Mucosa of stomach (tissue), 1 donor: ENCODE measurements at regions not wholly inside any gene's neighbourhood (a gene's known extent, or its start where the extent isn't known, plus 50 kb on each side); places are given as distances from the start of the nearest gene placed in this dataset.
"Not testable (repeated sequence)": the region's sequence is repeated elsewhere in the genome, so short reads cannot be mapped to it uniquely, and the experiment has no call there.

ENCODE experiments used
- H3K27me3 ChIP-seq: one replicate; pipeline ENCODE4 v1.7.0; 2013; ENCODE audit warnings: mild to moderate bottlenecking, low read length; ENCODE audit not compliant: control insufficient read depth, insufficient read depth
- H3K36me3 ChIP-seq: one replicate; pipeline ENCODE4 v1.7.0; 2013; ENCODE audit warnings: low read length; ENCODE audit not compliant: control insufficient read depth, insufficient read depth
- H3K4me1 ChIP-seq: one replicate; pipeline ENCODE4 v1.7.0; 2013; ENCODE audit warnings: mild to moderate bottlenecking, low read length; ENCODE audit not compliant: control insufficient read depth, insufficient read depth
- H3K4me3 ChIP-seq: one replicate; pipeline ENCODE4 v1.7.0; 2013; ENCODE audit warnings: low read length
- H3K9ac ChIP-seq: one replicate; pipeline ENCODE4 v1.7.0; 2013; ENCODE audit warnings: mild to moderate bottlenecking, low read length, moderate library complexity
- H3K9me3 ChIP-seq: one replicate; pipeline ENCODE4 v1.7.0; 2013; ENCODE audit warnings: mild to moderate bottlenecking, low read length, moderate library complexity; ENCODE audit not compliant: control insufficient read depth
- donor health status: Pancreatic carcinoma.

- Histone ChIP-seq H3K9ac (no peak overlapping the region), H3K4me3 (no peak overlapping the region)
These were observed 603.3 kb downstream of the PTPRC start for GRCh38 chr1:199242147-199242546.

GRCh38 chr1:199242601-199243000, 603.8 kb downstream of the PTPRC start:
- no peak overlapping the region for H3K4me3 ChIP-seq
- no peaks in the 10 kb centered on the region for H3K27me3 ChIP-seq
- H3K4me1 ChIP-seq = peaks cover 7% of the 10 kb centered on the region
- H3K9ac ChIP-seq = no peak overlapping the region
- H3K36me3 ChIP-seq = no peaks in the 10 kb centered on the region
- H3K9me3 ChIP-seq = no peaks in the 10 kb centered on the region

More at GRCh38 chr1:199242147-199242546, 603.3 kb downstream of the PTPRC start:
- Histone ChIP-seq H3K27me3 (no peaks in the 10 kb centered on the region), H3K9me3 (no peaks in the 10 kb centered on the region), H3K36me3 (no peaks in the 10 kb centered on the region), H3K4me1 (peaks cover 7% of the 10 kb centered on the region)

GRCh38 chr1:199243423-199244061, 604.7 kb downstream of the PTPRC start:
- no peak overlapping the region for H3K9ac ChIP-seq
- peaks cover 7% of the 10 kb centered on the region for H3K4me1 ChIP-seq
- no peak overlapping the region for H3K4me3 ChIP-seq
- no peaks in the 10 kb centered on the region for H3K27me3 ChIP-seq
- H3K36me3 ChIP-seq = no peaks in the 10 kb centered on the region
- H3K9me3 ChIP-seq = no peaks in the 10 kb centered on the region

- H3K27me3 ChIP-seq = no peaks in the 10 kb centered on the region
- peaks cover 7% of the 10 kb centered on the region for H3K4me1 ChIP-seq
- no peaks in the 10 kb centered on the region for H3K9me3 ChIP-seq
- no peak overlapping the region for H3K9ac ChIP-seq
- no peak overlapping the region for H3K4me3 ChIP-seq
- no peaks in the 10 kb centered on the region for H3K36me3 ChIP-seq
These were observed 607.1 kb downstream of the PTPRC start for GRCh38 chr1:199245946-199246345.

- no peaks in the 10 kb centered on the region for H3K9me3 ChIP-seq
- no peak overlapping the region for H3K4me3 ChIP-seq
- H3K4me1 ChIP-seq = peaks cover 7% of the 10 kb centered on the region
- no peaks in the 10 kb centered on the region for H3K36me3 ChIP-seq
- no peak overlapping the region for H3K9ac ChIP-seq
- H3K27me3 ChIP-seq = no peaks in the 10 kb centered on the region
These were observed 607.9 kb downstream of the PTPRC start for GRCh38 chr1:199246716-199247115.

GRCh38 chr1:199247891-199248290, 609.1 kb downstream of the PTPRC start:
- no peaks in the 10 kb centered on the region for H3K27me3 ChIP-seq

GRCh38 chr1:199254040-199254439, 615.2 kb downstream of the PTPRC start:
- H3K9me3 ChIP-seq, H3K27me3 ChIP-seq, H3K4me3 ChIP-seq, H3K4me1 ChIP-seq, H3K9ac ChIP-seq, H3K36me3 ChIP-seq: not testable (repeated sequence)

More at GRCh38 chr1:199247891-199248290, 609.1 kb downstream of the PTPRC start:
- Histone ChIP-seq H3K4me1 (no peaks in the 10 kb centered on the region), H3K9me3 (no peaks in the 10 kb centered on the region), H3K36me3 (no peaks in the 10 kb centered on the region), H3K9ac (no peak overlapping the region), H3K4me3 (no peak overlapping the region)

GRCh38 chr1:199261328-199261727, 622.5 kb downstream of the PTPRC start:
- H3K27me3 ChIP-seq = no peaks in the 10 kb centered on the region
- H3K36me3 ChIP-seq = no peaks in the 10 kb centered on the region
- H3K9me3 ChIP-seq = no peaks in the 10 kb centered on the region
- H3K4me3 ChIP-seq = no peak overlapping the region
- H3K4me1 ChIP-seq = no peaks in the 10 kb centered on the region
- H3K9ac ChIP-seq = no peak overlapping the region

- H3K4me1 ChIP-seq = no peaks in the 10 kb centered on the region
- H3K27me3 ChIP-seq = no peaks in the 10 kb centered on the region
- no peak overlapping the region for H3K4me3 ChIP-seq
- H3K36me3 ChIP-seq = no peaks in the 10 kb centered on the region
- H3K9ac ChIP-seq = no peak overlapping the region
- no peaks in the 10 kb centered on the region for H3K9me3 ChIP-seq
These were observed 625.4 kb downstream of the PTPRC start for GRCh38 chr1:199264283-199264682.

GRCh38 chr1:199264911-199265310, 626.1 kb downstream of the PTPRC start:
- Histone ChIP-seq H3K36me3 (no peaks in the 10 kb centered on the region), H3K4me1 (no peaks in the 10 kb centered on the region), H3K27me3 (no peaks in the 10 kb centered on the region), H3K9ac (no peak overlapping the region), H3K9me3 (no peaks in the 10 kb centered on the region), H3K4me3 (no peak overlapping the region)

GRCh38 chr1:199265319-199265718, 626.5 kb downstream of the PTPRC start:
- no peaks in the 10 kb centered on the region for H3K9me3 ChIP-seq
- no peak overlapping the region for H3K9ac ChIP-seq
- no peaks in the 10 kb centered on the region for H3K27me3 ChIP-seq
- H3K36me3 ChIP-seq = no peaks in the 10 kb centered on the region
- no peaks in the 10 kb centered on the region for H3K4me1 ChIP-seq
- no peak overlapping the region for H3K4me3 ChIP-seq

- Histone ChIP-seq H3K9me3 (no peaks in the 10 kb centered on the region), H3K36me3 (no peaks in the 10 kb centered on the region), H3K9ac (no peak overlapping the region), H3K4me3 (no peak overlapping the region), H3K4me1 (no peaks in the 10 kb centered on the region), H3K27me3 (no peaks in the 10 kb centered on the region)
These were observed 630.4 kb downstream of the PTPRC start for GRCh38 chr1:199269241-199269640.

- H3K27me3 ChIP-seq = no peaks in the 10 kb centered on the region
- H3K36me3 ChIP-seq = no peaks in the 10 kb centered on the region
- no peak overlapping the region for H3K9ac ChIP-seq
- H3K9me3 ChIP-seq = no peaks in the 10 kb centered on the region
- H3K4me1 ChIP-seq = no peaks in the 10 kb centered on the region
- H3K4me3 ChIP-seq = no peak overlapping the region
These were observed 633.3 kb downstream of the PTPRC start for GRCh38 chr1:199272139-199272544.
